A549 (cell line): ENCODE measurements at regions not wholly inside any gene's neighbourhood (a gene's known extent, or its start where the extent isn't known, plus 50 kb on each side); places are given as distances from the start of the nearest gene placed in this dataset.

Experiments used
- CHD2 ChIP-seq: fragments of 150-350 bp; IDR thresholded peaks from 2 replicates; pipeline ENCODE4 v1.6.1; 2014; ENCODE audit warnings: low read length; ENCODE audit not compliant: partially characterized antibody
- CTCF ChIP-seq: fragments of >200 bp; sonication (Bioruptor Twin); formaldehyde crosslinking; IDR thresholded peaks from 3 replicates; pipeline ENCODE4 v1.5.1; 2016
- E2F6 ChIP-seq: IDR thresholded peaks from 2 replicates; pipeline ENCODE4 v1.6.1; 2012; ENCODE audit warnings: low read depth, borderline replicate concordance
- EHMT2 ChIP-seq: fragments of 200-600 bp; sonication (generic); IDR thresholded peaks from 2 replicates; pipeline ENCODE4 v1.6.1; 2016; ENCODE audit warnings: antibody characterized with exemption, low read depth, mild to moderate bottlenecking, moderate library complexity
- FOXS1 ChIP-seq: fragments of 250-450 bp; sonication (Bioruptor Pico); IDR thresholded peaks from 2 replicates; pipeline ENCODE4 v1.5.0; 2020; ENCODE audit warnings: mild to moderate bottlenecking, moderate library complexity
- HES2 ChIP-seq: fragments of >200 bp; sonication (Bioruptor Twin); formaldehyde crosslinking; IDR thresholded peaks from 2 replicates; pipeline ENCODE4 v1.6.1; 2016
- KDM1A ChIP-seq: fragments of 200-600 bp; sonication (generic); IDR thresholded peaks from 2 replicates; pipeline ENCODE4 v1.6.1; 2016; ENCODE audit warnings: low read depth, mild to moderate bottlenecking
- NR3C1 ChIP-seq: fragments of >200 bp; sonication (Bioruptor Twin); formaldehyde crosslinking; IDR thresholded peaks from 3 replicates; pipeline ENCODE4 v1.6.1; 2017
- RAD21 ChIP-seq, 2 experiments: fragments of >200 bp in 1 of 2; sonication (Bioruptor Twin) in 1 of 2; formaldehyde crosslinking in 1 of 2; IDR thresholded peaks in 1 of 2; conservative IDR thresholded peaks in 1 of 2; 2 replicates in 1 of 2; 3 replicates in 1 of 2; pipeline ENCODE4 v1.6.1; 2012 to 2018; ENCODE audit warnings: inconsistent platforms in 1 of 2
- REST ChIP-seq: fragments of 200-600 bp; sonication (generic); IDR thresholded peaks from 2 replicates; pipeline ENCODE4 v1.6.1; 2016; ENCODE audit warnings: antibody characterized with exemption, mild to moderate bottlenecking, moderate library complexity
- ZC3H11A ChIP-seq: fragments of 450-650 bp; IDR thresholded peaks from 2 replicates; pipeline ENCODE4 v1.6.1; 2014; ENCODE audit warnings: antibody characterized with exemption, mild to moderate bottlenecking
- TF ChIP-seq, protein P1 (sequence below): IDR thresholded peaks from 2 replicates; pipeline ENCODE4 v1.6.1; 2012
- TF ChIP-seq, protein P2 (sequence below): fragments of 450-650 bp; IDR thresholded peaks from 2 replicates; pipeline ENCODE4 v1.6.1; 2014; ENCODE audit warnings: antibody characterized with exemption

DNA sequence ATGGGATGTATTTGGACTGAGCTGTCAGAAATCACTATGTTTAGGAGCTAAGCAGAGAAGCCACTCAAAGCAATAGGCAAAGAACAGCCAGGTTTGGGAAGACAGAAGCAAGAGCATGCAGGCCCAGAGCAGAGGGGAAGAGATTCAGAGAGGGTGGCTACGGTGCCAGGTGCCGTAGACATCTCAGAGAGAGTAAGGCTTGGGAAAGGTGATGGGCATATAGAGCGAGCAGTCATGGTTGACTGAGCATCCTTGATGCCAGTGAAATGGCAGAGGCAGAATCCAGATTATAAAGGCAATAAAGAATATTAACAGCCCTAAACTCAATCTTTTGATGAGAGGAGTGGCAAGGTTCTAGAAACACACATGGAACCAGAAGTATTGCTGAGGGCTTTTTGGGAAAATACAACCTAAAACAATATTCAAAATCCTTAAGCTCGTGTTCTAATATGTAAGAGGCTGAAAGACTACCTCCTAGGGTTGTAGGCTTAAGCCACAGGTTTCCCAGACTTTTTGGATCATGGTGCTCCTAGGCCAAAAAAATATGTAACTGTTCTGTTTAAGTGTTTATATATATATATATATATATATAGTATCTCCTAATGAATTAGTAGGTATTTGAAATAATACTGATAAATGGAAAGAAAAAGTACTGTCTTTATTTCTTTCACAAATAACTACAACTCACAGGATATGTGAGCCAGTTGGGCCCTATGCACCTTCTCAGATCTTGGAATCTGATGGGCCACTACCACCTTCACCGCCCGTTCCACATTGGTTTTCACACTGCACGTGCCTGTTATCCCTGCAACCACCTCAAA is 113.3 kb downstream of the MYCN start:
- TF ChIP-seq FOXS1 (CRISPR knock-in tag) (no peak), EHMT2 (no peak), HES2 (no peak), CTCF (no peak), REST (no peak), E2F6 (no peak), CHD2 (no peak), ZC3H11A (no peak), RAD21 (conservative IDR thresholded peaks at IDR 0.05 in 1 of 2, IDR thresholded peaks at IDR 0.05 in 1 of 2) (no peak), NR3C1 (no peak), KDM1A (no peak)
- TF ChIP-seq, protein P1, sequence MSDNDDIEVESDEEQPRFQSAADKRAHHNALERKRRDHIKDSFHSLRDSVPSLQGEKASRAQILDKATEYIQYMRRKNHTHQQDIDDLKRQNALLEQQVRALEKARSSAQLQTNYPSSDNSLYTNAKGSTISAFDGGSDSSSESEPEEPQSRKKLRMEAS = no peak
- TF ChIP-seq, protein P2, sequence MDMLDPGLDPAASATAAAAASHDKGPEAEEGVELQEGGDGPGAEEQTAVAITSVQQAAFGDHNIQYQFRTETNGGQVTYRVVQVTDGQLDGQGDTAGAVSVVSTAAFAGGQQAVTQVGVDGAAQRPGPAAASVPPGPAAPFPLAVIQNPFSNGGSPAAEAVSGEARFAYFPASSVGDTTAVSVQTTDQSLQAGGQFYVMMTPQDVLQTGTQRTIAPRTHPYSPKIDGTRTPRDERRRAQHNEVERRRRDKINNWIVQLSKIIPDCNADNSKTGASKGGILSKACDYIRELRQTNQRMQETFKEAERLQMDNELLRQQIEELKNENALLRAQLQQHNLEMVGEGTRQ = no peak
